Rectal smooth muscle tissue (tissue), 1 donor: ENCODE measurements at regions not wholly inside any gene's neighbourhood (a gene's known extent, or its start where the extent isn't known, plus 50 kb on each side); places are given as distances from the start of the nearest gene placed in this dataset.
"Not testable (repeated sequence)": the region's sequence is repeated elsewhere in the genome, so short reads cannot be mapped to it uniquely, and the experiment has no call there.

Experiments used
- H3K27ac ChIP-seq: one replicate; pipeline ENCODE4 v1.7.0; 2013; ENCODE audit warnings: low read depth, low read length, inconsistent platforms
- H3K27me3 ChIP-seq: one replicate; pipeline ENCODE4 v1.7.0; 2013; ENCODE audit warnings: low read length; ENCODE audit not compliant: control insufficient read depth, insufficient read depth
- H3K36me3 ChIP-seq: one replicate; pipeline ENCODE4 v1.7.0; 2013; ENCODE audit warnings: low read length; ENCODE audit not compliant: control insufficient read depth, insufficient read depth
- H3K4me1 ChIP-seq: one replicate; pipeline ENCODE4 v1.7.0; 2013; ENCODE audit warnings: low read length; ENCODE audit not compliant: control insufficient read depth, insufficient read depth
- H3K4me3 ChIP-seq: one replicate; pipeline ENCODE4 v1.7.0; 2013; ENCODE audit warnings: low read length
- H3K9ac ChIP-seq: one replicate; pipeline ENCODE4 v1.7.0; 2013; ENCODE audit warnings: low read length

GRCh38 chr1:185532856-185533255 lies 201.3 kb upstream of the HMCN1 start:
- Histone ChIP-seq H3K27ac (no peak overlapping the region), H3K9ac (no peak overlapping the region), H3K27me3 (no peaks in the 10 kb centered on the region), H3K36me3 (no peaks in the 10 kb centered on the region), H3K4me1 (no peaks in the 10 kb centered on the region), H3K4me3 (no peak overlapping the region)

DNA sequence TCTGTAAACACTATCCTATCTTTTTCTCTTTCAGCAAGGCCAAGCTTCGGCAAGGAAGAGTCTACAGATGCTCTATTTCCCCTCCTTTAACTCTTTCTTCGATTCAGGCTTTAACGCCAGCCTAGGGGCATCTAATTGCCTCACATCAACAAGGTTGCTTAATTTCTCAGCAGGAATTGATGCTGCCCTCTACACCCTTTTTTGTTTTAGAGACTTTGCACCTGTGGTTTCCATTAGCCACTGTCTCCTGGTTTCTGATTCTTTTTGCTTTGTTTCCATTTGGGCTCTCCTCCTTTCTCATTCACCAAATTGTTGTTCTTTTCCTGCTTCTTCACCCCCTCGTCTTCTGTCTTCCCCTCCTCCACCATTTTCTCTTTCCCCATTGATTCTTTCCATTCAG lies 202.4 kb upstream of the HMCN1 start:
- Histone ChIP-seq H3K36me3 (no peaks in the 10 kb centered on the region), H3K9ac (no peak overlapping the region), H3K27me3 (no peaks in the 10 kb centered on the region)

GRCh38 chr1:185530215-185530614 lies 204.0 kb upstream of the HMCN1 start:
- H3K27ac ChIP-seq = no peak overlapping the region
- no peak overlapping the region for H3K4me3 ChIP-seq
- no peaks in the 10 kb centered on the region for H3K36me3 ChIP-seq
- H3K27me3 ChIP-seq = no peaks in the 10 kb centered on the region
- H3K9ac ChIP-seq = no peak overlapping the region
- no peaks in the 10 kb centered on the region for H3K4me1 ChIP-seq

More for the DNA sequence above, 202.4 kb upstream of the HMCN1 start:
- no peak overlapping the region for H3K27ac ChIP-seq
- no peak overlapping the region for H3K4me3 ChIP-seq
- H3K4me1 ChIP-seq = no peaks in the 10 kb centered on the region

DNA sequence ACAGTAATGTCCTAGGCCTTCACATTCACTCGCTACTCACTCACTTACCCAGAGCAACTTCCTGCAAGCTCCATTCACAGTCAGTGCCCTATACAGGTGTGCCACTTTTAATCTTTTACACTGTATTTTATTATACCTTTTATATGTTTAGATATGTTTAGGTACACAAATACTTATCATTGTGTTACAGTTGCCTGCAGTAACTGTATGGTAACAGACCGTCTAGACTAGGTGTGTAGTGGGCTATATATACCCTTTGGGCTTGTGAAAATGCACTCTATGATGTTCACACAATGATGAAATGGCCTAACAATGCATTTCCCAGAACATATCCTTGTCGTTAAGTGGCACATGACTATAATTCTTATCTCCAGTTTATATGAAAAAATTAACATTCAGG lies 204.5 kb upstream of the HMCN1 start:
- Histone ChIP-seq H3K36me3 (no peaks in the 10 kb centered on the region), H3K27me3 (no peaks in the 10 kb centered on the region), H3K4me1 (no peaks in the 10 kb centered on the region), H3K4me3 (no peak overlapping the region), H3K9ac (no peak overlapping the region), H3K27ac (no peak overlapping the region)

GRCh38 chr1:185528084-185528676 lies 206.0 kb upstream of the HMCN1 start:
- Histone ChIP-seq H3K4me3 (no peak overlapping the region), H3K27me3 (no peaks in the 10 kb centered on the region), H3K27ac (no peak overlapping the region), H3K36me3 (no peaks in the 10 kb centered on the region), H3K9ac (no peak overlapping the region), H3K4me1 (no peaks in the 10 kb centered on the region)

GRCh38 chr1:185526344-185527307 lies 207.6 kb upstream of the HMCN1 start:
- Histone ChIP-seq H3K4me3 (no peak overlapping the region), H3K9ac (no peak overlapping the region), H3K36me3 (no peaks in the 10 kb centered on the region), H3K27ac (no peak overlapping the region), H3K4me1 (no peaks in the 10 kb centered on the region), H3K27me3 (no peaks in the 10 kb centered on the region)

- Histone ChIP-seq H3K36me3 (no peaks in the 10 kb centered on the region), H3K4me3 (no peak overlapping the region), H3K27me3 (no peaks in the 10 kb centered on the region), H3K9ac (no peak overlapping the region), H3K4me1 (no peaks in the 10 kb centered on the region), H3K27ac (no peak overlapping the region)
Measured at GRCh38 chr1:185520188-185520920, 203.3 kb upstream of the IVNS1ABP start.

GRCh38 chr1:185517808-185518419 lies 200.9 kb upstream of the IVNS1ABP start:
- Histone ChIP-seq H3K27ac (no peak overlapping the region), H3K4me3 (no peak overlapping the region), H3K4me1 (no peaks in the 10 kb centered on the region), H3K27me3 (no peaks in the 10 kb centered on the region), H3K9ac (no peak overlapping the region), H3K36me3 (no peaks in the 10 kb centered on the region)

GRCh38 chr1:185517301-185517700 lies 200.3 kb upstream of the IVNS1ABP start:
- H3K36me3 ChIP-seq, H3K9ac ChIP-seq, H3K27ac ChIP-seq, H3K4me3 ChIP-seq, H3K4me1 ChIP-seq, H3K27me3 ChIP-seq: not testable (repeated sequence)

DNA sequence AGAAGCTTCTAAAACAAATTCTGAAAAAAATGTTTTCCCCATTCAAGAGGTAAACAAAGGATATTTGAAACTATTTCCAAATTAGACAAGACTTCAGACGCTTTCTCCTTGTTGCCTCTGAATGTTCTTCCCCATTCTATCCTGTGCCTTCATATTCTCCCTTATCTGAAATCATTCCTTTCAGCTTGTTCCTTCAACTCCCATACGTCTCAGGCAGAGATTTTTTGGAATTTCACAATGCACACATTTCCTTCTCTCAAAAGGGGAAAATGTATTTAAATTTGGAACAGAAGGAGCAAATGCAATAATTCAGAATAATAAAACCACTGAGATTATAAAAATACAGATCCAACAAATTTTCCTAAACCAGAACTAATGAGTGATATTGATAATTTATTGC lies 198.7 kb upstream of the IVNS1ABP start:
- H3K27me3 ChIP-seq = no peaks in the 10 kb centered on the region
- H3K36me3 ChIP-seq = no peaks in the 10 kb centered on the region
- no peak overlapping the region for H3K27ac ChIP-seq
- no peaks in the 10 kb centered on the region for H3K4me1 ChIP-seq
- H3K9ac ChIP-seq = no peak overlapping the region
- no peak overlapping the region for H3K4me3 ChIP-seq

DNA sequence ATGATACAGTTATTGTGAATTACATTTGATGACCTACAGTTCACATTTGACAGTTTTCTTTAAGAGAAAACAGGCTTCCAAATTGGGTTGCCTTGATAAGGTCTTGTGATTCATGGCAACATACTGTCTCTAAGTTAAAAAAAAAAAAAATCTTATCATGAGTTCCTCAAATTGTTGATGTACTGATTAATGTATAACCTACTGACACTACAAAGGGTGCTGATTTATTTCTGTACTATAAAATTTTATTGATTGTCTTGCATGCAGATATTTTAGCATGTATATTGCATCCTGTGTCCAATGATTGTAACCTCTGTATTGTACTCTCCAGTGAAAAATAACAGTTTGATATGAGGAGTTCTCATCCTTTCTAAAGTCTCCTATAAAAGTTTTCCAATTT lies 197.3 kb upstream of the IVNS1ABP start:
- no peak overlapping the region for H3K27ac ChIP-seq

DNA sequence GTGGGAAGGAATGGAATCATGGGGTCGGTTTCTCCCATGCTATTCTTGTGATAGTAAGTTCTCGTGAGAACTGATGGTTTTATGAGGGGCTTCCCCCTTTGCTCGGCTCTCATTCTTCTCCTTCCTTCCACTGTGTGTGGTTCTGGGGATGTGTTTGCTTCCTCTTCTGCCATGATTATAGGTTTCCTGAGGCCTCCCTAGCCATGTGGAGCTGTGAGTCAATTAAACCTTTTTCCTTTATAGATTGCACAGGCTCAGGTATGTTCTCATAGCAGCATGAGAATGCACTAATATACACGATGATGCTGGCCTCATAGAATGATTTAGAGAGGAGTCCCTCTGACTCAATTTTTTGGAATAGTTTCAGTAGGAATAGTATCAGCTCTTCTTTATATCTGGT lies 195.4 kb upstream of the IVNS1ABP start:
- H3K27me3 ChIP-seq = no peaks in the 10 kb centered on the region
- H3K4me1 ChIP-seq = no peaks in the 10 kb centered on the region
- H3K9ac ChIP-seq = no peak overlapping the region
- no peaks in the 10 kb centered on the region for H3K36me3 ChIP-seq
- H3K4me3 ChIP-seq = no peak overlapping the region
- no peak overlapping the region for H3K27ac ChIP-seq

More for the DNA sequence above, 197.3 kb upstream of the IVNS1ABP start:
- Histone ChIP-seq H3K36me3 (no peaks in the 10 kb centered on the region), H3K4me3 (no peak overlapping the region), H3K27me3 (no peaks in the 10 kb centered on the region), H3K9ac (no peak overlapping the region), H3K4me1 (no peaks in the 10 kb centered on the region)
